Occipital lobe (tissue), 1 donor: ENCODE measurements at regions not wholly inside any gene's neighbourhood (a gene's known extent, or its start where the extent isn't known, plus 50 kb on each side); places are given as distances from the start of the nearest gene placed in this dataset.

ENCODE experiments used
- DNase-seq: peaks from one replicate; lab custom pipeline; 2025; lab: John Stamatoyannopoulos, UW

- DNase-seq = no peak
Observed at GRCh38 chr21:16815243-16815642, 697.6 kb upstream of the CXADR start.

GRCh38 chr21:16821588-16821987 is 691.3 kb upstream of the CXADR start:
- DNase-seq = no peak

- DNase-seq = no peak
Observed at GRCh38 chr21:16829532-16829931, 683.3 kb upstream of the CXADR start.

DNA sequence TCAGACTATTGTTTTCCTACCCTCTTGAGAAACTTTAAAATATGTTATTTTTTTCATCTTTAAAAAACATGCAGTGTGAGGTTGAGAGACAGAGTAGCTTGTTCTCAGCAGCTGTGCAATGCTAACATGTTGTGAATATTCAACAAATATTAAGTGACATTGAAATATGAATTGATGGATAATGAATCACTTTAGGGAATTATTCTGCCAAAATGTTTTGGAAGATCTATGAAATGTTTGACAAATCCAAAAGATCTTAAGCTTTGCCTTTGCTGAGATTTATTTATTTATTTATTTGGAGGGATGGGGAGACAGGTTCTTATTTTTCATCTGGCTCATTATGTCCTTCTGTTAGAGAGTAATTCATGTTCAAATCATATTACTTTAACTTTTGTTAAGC is 680.1 kb upstream of the CXADR start:
- no peak for DNase-seq

DNA sequence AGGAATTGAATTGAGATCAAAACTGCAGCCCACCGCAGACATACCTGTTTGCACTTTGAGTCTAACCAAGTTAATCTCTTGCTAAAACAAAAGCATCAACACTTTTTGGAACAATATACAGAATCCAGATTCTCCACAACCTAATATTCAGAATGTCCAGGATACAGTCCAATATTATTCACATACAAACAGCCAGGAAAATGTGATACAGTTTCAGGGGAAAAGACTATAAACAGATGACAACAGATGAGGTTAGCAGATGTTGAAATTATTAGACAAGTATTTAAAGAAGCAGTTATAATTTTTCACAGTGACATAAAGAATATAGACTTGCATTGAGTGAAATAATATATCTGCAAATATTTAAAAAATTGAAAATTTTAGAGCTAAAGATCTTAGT is 678.1 kb upstream of the CXADR start:
- DNase-seq = no peak

DNA sequence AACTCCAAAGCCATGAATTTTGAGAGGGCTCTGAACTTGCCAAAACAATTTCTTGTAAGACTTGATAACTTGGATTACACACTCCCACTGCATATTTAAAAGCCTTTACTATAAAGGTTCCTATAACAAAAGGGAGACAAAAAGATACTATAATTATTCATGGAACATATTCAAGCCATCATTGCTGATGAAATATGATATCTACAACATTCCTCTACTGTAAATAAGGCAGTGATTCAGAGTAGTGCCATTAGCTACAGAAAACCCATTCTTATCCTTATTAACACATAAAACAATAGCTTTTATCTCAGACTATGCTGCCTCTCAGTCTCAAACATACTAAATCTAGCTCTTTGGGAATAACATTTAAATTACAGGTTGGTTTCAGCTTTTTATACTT is 675.5 kb upstream of the CXADR start:
- DNase-seq = no peak

GRCh38 chr21:16837721-16838120 is 675.1 kb upstream of the CXADR start:
- no peak for DNase-seq

GRCh38 chr21:16838331-16838730 is 674.5 kb upstream of the CXADR start:
- no peak for DNase-seq

DNA sequence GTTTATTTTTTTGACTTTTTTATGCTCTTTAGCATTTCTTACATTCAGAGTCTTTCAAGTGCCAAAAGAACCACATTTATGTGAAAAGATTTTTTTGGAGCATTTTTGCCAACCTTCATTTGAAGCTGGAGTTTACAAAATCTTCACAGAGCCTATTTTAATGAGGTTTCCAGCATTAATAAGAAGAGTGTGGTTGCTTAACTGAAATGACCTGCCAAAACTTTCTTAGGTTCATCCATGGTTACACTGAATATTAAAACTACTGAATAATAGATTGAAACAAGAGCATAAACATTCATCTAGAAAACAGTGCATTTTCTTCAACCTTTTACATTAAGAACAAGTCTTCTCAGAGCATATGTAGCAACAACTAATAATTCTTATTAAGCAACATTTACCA is 672.3 kb upstream of the CXADR start:
- no peak for DNase-seq

- DNase-seq = no peak
Observed at GRCh38 chr21:16841975-16842695, 670.7 kb upstream of the CXADR start.

DNA sequence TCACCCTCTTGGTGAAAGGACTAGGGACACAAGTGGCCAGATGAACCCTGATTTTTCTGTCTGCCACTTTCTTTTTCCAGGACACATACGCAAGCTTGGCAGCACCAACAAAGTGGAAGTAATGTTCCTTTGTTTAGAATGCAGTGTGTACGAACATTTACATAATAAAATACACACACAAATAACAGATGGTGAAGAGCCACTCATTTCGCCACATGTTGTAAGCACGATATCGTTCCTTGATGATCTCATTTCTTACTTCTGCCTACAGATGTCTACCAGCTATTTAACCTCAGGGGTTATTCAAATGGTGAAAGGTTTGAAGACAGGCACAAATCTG is 670.2 kb upstream of the CXADR start:
- no peak for DNase-seq

DNA sequence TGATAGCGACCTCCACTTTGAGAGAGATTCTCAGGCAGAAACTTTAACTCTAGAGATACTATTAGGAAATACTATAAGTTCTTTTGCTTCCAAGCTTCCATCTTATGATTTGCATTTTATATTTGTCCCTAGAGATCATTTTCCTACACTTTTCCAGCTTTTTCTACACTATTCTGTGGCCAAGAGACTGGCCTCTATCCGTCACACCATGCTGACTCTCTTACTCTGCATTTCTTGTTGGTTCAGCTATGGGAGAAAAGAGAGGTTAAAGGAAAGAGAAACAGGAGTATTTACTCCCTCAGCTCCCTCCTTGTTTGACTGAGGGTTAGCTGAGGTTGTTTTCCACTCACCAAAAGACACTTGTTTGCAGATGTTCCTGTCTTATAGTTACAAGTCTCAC is 665.6 kb upstream of the CXADR start:
- DNase-seq = no peak

- DNase-seq = no peak
Observed at GRCh38 chr21:16851054-16851453, 661.8 kb upstream of the CXADR start.

GRCh38 chr21:16855164-16855667 is 657.6 kb upstream of the CXADR start:
- no peak for DNase-seq

- DNase-seq = no peak
Observed at GRCh38 chr21:16863362-16863905, 649.4 kb upstream of the CXADR start.

DNA sequence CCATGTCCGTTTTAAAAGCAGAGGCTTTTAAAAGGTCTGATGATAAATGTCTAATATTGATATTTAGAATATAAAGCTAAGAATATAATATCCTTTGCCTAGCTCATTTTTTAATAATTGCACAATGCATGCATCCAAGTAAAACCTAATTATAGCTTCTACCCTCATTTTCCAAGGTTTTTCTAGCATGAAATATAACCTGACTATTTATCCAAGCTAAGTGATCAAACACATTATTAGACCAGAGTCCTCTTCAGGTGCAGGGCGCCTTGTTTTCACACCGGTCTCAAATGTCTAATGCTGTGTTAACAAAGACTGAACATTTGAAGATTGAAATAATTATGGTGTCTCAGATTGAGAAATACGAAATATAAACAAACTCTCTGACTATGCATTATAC is 648.9 kb upstream of the CXADR start:
- no peak for DNase-seq

DNA sequence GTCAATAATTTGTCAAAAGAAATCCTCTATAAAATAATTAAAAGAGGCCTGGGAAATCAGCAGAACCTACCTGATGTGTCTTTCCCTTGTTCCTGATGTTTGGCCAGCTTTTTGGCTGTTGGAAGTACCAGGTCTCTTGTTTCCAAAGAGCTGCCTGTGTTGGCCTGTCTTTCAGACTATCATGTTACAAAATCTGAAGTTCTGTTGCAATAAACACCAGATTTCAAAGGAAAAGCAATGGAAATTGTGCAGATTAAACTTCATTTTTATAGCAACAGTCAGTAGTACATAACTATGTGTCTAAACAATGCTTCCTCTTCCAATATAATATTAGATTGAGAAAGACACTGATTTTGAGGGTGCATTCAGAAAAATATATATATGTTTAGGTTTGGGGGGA is 647.2 kb upstream of the CXADR start:
- DNase-seq = no peak

DNA sequence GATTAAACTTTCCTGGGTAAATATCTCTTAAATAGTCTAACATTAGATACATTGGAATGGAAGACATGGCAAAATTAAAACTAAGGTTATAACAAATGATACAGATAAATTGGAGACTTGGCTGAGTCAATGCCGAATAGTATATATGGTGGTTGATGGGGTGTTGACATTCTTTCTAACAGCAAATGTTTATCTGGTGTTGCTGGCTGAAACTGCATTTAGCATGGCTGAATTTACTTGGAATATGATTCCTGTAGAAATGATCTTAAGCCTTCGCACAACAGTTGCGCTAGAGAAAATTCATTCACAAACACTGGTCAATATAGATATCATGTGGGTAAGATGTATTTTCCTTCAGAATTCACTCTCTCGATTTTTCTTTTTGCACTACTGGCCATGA is 646.0 kb upstream of the CXADR start:
- DNase-seq = no peak

DNA sequence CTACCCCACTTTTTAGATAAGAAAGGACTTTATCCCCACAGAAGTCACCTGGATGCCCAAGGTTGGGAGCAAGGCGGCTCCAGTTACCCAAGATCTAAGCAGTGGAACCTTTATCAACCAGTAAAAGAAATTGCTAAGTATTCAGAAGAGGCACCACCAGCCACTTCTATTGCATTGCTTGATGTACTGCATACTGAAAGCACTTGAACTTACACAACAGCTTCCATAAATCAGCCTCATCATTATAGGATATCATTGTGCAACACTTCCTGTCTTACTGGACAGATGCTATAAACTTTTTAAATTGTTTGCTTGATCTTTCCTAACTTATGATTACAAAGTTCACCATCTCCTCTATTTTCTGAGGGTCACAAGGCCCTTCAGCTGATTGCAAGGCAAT is 642.7 kb upstream of the CXADR start:
- no peak for DNase-seq

GRCh38 chr21:16872616-16873015 is 640.2 kb upstream of the CXADR start:
- DNase-seq = no peak

- DNase-seq = no peak
Observed at GRCh38 chr21:16873176-16873575, 639.7 kb upstream of the CXADR start.

- no peak for DNase-seq
Observed at GRCh38 chr21:16873596-16873995, 639.2 kb upstream of the CXADR start.

DNA sequence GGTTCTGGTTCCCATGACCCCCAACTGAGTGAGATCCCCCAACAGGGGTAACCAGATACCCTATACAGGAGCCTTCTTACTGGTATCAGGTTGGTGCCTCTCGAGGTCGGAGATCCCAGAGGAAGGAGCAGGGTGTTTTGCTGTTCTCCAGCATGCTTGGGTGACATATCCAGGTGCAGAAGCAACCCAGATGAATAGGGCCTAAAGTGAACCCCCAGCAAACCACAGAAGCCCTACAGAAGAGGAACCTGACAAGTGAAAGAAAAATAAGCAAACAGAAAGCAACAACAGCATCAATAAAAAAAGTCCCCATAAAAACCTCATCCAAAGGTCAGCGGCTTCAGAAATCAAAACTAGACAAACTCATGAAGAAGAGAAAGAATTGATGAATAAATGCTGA is 633.4 kb upstream of the CXADR start:
- no peak for DNase-seq

DNA sequence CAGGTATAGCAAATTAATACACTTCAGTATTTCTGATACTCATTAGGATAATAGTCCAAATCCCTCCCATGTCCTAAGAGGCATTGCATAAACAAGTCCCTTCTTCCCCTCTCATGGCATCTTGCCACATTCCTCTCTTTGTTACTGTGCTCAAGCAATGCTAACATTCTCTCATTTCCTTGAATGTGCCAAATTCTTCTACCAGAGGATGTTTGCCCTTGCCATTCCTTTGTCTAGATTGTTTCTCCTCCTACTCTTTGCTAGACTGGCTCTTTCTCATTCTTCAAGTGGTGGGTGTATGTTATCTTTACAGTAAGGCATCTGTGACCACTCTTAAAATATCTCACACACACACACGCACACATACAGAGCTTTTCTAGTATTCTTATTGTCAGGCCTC is 621.0 kb upstream of the CXADR start:
- DNase-seq = no peak
